GM19239 (cell line): ENCODE measurements at regions not wholly inside any gene's neighbourhood (a gene's known extent, or its start where the extent isn't known, plus 50 kb on each side); places are given as distances from the start of the nearest gene placed in this dataset.

Source experiments
- DNase-seq: peaks from one replicate; pipeline ENCODE4 v3.0.0; 2011; ENCODE audit warnings: low spot score; ENCODE audit not compliant: insufficient read length
- FAIRE-seq: peaks from 2 replicates; lab custom pipeline; 2011; peaks lifted over from hg19 to GRCh38; lab: Jason Lieb, UNC

DNA sequence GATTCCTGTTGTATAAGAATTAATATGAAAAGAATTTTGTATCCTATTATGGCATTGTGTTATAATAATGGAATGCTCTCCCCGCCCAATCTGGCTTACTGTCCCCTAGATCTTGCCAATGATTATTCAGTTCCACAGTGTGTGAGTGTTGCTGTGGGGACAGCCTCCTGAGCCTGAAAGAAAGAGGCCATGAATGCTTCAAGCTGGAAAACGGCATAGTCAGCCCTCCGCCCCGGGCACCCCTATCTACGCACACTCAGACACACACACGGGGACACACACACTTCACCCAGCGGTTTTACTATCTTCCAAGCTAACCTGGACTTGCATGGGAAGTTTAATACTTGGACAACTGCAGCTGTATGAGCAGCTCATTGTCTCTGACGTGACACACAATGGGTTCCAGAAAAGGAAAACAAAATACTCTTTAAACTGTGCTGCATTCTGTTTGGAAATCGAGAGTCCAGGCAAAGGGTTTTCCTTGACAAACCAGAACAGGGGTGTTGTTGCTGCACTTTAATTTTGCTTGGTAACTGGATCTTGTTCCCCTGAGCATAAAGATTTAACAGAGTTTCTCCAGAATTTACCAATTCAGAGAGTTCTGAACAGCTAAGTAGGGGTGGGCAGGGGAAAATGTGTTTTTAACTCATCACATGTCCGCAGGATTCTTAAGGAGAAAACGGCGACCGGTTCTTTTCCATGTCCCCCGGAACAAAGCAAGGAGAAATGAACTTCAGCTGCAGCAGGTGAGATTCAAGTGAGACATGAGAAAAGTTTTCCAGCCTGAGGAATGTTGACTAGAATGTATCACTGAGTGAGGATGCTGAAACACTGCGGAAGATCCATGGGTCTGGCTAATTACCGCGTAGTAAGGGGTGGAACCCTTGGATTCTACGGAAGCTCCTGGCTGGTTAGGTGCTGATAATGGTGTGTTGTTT is 472.9 kb downstream of the FOXO1 start:
- no peak for FAIRE-seq

GRCh38 chr13:40194224-40194806 is 472.1 kb downstream of the FOXO1 start:
- FAIRE-seq (no peak), DNase-seq (no peak)

More for the DNA sequence above, 472.9 kb downstream of the FOXO1 start:
- DNase-seq, result no peak

DNA sequence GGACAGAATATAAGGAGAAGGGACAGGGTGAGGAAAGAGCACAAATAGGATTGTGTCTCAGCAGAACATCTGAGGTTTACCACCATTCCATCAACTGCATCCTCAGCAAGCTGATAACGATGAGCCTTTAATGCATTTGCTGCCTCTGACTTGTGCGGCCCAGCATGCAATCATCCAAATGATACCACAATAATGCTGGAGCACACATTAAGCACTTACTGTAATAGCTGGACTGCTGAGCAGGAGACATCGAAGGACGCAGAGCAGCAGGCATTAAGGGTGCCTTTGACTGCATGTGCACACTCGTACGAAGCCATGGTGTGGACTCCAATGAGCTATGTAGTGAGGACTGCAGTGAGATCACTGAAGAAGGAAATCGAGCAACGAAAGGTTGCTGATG is 469.4 kb downstream of the FOXO1 start:
- DNase-seq, result no peak
- no peak for FAIRE-seq

- FAIRE-seq, result no peak
- no peak for DNase-seq
These were observed 468.4 kb downstream of the FOXO1 start for GRCh38 chr13:40197936-40198595.

- DNase-seq, result no peak
- FAIRE-seq, result no peak
These were observed 466.0 kb downstream of the FOXO1 start for GRCh38 chr13:40200273-40200978.

DNA sequence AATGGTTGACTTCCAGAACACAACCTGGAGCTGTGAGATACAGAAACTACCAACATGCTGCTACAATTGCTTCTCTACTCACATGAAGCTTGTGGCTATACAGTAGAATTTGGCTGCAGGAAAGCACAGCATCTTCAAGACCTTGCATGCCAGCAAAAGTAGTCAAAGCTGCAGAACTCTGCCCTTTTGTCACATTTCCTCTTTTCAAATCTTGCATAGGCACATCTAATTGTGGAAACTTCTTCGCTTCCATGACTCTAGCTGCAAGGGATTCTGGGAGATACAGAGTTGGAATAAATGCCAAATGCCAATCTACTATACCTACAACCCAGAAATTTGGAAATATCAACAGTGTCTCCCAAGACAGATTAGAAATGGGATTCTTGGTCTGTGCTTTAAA is 462.2 kb downstream of the FOXO1 start:
- no peak for FAIRE-seq
- DNase-seq, result no peak

DNA sequence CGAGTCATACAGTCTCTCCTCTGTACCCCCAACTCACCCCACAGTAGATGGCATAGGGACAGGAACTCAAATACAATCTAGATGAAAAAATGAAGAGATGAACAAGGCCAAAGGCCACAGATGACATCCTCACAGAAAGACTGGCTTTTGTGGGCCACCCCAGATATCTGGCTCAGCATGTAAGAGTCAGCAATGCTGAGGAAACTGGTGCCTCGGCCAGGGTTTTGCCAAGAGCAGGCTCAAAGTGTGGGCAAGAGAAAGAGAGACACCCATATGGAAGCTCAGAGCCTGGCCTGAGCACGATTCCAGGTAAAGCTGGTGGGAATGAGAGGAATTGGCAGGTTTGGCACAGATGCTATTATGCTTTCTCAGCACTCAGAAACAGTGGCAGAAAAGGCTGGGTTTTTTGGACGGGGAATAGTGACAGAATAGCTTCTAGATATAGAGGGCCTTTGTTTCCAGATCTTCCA is 460.6 kb downstream of the FOXO1 start:
- no peak for FAIRE-seq

DNA sequence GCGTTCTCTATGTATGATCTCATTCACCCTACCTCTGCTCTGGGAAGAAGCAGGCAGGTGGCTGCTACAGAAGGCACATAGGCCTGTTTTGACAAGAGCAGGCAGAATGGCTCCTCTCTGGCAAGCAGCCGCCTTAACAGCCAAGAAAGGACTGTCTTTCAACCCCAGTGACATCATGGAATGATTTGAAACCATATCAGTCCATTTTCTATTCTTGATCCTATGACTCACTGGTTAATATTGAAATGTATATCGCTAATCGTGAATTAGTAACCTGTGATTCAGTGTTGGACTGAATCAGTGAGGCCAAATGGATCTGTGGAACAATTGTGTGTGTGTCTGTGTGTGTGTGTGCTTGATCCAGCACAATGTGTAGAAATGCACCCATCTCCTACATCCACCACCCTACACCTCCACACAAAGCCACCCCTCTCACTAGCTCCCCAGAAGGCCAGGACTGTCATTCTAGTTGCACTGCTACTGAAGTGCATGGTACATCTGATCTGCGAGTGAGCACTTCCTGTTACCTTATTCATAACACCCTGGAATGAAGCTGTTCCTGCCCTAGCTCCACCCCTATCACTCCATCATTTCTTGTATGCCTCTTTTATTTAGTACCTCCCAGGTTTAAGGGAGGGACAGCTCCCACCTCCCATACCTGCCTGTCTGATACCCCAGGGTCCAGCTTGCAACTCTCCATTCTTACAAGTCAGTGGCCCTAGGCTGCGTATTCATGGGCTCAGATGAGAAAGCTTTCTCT is 460.0 kb downstream of the FOXO1 start:
- no peak for DNase-seq

More for the DNA sequence above, 460.6 kb downstream of the FOXO1 start:
- DNase-seq, result no peak

DNA sequence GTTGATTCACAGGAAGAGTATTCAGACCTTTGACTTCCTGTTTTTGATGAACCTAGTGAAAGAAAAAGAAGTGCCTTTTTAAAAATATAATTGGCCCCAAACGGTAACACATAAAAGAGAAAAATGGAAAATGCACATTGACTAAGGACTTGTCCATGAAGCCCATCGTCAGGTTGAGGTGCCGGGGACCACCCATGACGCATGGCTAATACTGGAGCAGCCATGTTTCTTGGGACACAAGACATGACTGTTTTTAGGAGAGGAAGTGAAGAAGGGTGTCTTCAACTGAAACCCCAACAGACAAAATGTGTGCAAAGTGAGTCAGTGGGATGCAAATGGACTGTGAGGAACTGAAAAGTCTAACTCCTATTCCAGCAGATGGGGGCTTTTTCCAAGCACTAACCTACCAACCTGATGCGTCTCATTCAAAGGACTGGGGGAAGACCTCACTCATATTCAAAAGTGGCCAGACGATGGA is 459.4 kb downstream of the FOXO1 start:
- FAIRE-seq, result peak; percentile 87

More for the DNA sequence above, 460.0 kb downstream of the FOXO1 start:
- no peak for FAIRE-seq

DNA sequence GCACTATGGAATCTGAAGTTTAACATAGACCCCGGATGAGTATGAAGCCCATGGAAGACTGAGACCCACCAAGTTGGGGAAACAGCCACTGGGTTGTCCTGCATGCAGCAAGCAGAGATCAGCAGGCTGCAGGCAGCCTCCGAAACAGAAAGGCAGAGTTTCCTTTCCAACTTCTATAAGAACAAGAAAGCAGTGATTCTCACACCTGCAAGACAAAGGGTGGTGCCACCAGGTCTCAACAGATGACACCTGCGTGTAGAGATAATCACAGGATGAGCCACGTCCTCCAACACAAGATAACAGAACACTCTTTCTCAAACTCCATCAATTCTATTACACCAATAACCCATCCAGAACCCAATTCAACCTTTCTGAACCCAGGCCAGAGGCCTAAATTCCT is 457.9 kb downstream of the FOXO1 start:
- FAIRE-seq (peak; percentile 59), DNase-seq (no peak)

More for the DNA sequence above, 459.4 kb downstream of the FOXO1 start:
- DNase-seq, result no peak

DNA sequence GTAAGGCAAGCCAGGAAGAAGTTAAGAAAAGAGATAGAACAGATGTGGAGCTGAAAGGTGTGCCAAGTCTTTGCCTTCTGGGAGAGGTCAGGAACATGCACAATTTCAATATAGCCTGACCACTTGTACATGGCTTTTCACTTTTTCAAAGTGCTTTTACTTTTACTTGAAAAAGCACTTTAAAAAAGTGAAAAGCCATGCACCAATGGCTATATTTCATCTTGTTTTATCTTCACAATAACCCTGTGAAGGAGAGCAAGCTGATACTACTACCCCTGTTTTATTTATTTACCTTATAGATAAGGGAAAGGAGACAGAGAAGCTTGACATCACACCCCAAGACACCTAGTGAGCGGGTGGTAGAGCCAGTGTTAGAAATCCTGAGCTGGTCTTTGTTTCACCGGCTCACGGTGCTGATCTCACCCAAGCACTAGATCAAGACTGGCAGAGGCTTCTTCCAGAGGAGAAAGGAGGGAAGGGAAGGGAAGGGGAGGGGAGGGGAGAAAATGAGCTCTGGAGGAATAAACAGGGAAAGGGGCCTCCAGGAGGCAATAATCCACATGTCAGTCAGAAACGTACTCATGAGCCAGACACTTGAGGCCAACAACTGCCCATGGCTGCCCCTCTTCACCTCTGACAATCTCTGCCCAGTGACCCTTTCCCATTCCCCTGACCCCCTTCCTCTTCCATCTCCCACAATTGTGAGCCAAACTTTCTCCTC is 455.4 kb downstream of the FOXO1 start:
- FAIRE-seq, result no peak
- DNase-seq, result no peak

DNA sequence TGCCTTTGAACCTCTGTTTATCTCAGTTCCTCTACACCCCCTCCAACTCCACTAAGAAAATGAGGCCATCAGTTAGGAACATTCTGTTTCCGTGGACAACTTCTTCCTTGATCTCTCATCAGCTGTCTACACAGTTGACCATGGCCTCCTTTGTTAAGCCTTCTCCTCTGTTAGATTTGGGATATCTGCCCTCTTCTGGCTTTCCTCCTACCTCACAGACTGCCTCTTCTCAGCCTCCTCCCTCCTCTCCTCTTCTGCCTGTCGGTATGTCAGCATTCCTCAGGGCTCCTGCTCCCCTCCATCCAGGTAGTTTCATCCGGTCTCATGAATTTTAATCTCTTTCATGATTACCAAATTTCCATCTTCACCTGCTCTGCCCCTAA is 454.9 kb downstream of the FOXO1 start:
- FAIRE-seq, result no peak

GRCh38 chr13:40213779-40214178 is 452.7 kb downstream of the FOXO1 start:
- FAIRE-seq (no peak), DNase-seq (no peak)

More for the DNA sequence above, 454.9 kb downstream of the FOXO1 start:
- DNase-seq, result no peak

DNA sequence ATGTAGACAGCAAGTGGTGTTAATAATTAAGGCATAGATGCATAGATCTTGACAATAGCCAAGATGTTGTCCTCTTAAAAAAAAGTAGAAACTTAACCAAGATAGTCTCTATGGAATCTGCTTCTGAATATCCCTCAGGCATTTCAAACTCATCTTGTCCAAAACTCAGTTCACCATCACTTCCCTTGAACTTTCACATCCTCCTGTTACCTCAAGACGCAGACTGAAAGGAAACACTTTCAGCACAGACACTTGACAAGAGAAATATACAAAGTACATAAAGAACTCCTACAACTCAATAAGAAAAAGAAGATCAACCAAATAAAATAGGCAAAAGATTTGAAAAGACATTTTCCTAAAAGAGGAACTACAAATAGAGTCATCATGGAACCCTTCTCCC is 451.1 kb downstream of the FOXO1 start:
- FAIRE-seq (no peak), DNase-seq (no peak)

- FAIRE-seq (no peak), DNase-seq (no peak)
These were observed 450.7 kb downstream of the FOXO1 start for GRCh38 chr13:40215747-40216146.

DNA sequence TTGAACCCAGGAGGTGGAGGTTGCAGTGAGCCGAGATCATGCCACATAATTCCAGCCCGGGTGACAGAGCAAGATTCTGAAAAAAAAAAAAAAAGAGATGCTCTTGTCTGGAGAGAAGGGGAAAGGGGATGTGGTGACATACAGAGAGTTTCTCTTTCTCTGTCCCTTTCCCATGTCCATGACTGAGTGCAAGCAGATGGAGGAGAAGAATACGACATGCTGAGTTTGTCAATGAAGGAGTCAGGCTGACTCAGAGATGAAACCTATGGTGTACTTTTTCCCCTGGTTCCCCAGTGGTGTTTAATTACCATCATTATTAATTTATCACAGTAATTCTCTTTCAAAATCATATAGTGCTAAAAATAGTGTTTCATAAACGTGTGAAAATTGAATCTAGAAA is 448.8 kb downstream of the FOXO1 start:
- FAIRE-seq (no peak), DNase-seq (no peak)

DNA sequence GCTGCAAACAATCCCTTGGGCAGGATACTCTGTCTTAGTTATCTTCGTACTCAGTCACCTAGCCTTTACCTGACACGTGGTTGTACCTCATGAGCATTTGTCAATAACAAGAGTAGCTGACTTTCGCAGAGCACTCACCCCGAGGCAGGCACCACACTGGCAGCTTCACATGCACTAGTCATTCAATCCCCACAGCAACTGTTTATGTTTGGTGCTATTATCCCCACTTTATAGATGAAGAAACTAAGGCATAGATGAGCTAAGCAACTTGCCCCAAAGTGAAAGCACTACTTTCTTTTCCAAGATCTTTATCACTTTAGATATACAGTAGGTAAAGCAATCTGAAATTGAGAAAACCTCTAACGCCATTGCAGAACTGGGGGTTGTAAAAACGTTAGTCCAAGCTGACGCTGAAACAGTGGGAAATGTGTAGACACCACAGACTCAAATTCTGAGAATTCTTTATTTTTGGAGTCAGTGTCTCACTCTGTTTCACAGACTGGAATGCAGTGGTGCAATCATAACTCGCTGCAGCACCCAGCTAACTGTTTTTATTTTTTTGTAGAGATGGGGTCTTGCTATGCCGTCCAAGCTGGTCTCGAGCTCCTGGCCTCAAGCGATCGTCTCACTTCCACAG is 446.0 kb downstream of the FOXO1 start:
- DNase-seq (no peak), FAIRE-seq (no peak)

GRCh38 chr13:40221131-40221459 is 445.3 kb downstream of the FOXO1 start:
- FAIRE-seq, result no peak

More at GRCh38 chr13:40221131-40221459, 445.3 kb downstream of the FOXO1 start:
- DNase-seq, result no peak
